ENCODE measurements at regions not wholly inside any gene's neighbourhood (a gene's known extent, or its start where the extent isn't known, plus 50 kb on each side); places are given as distances from the start of the nearest gene placed in this dataset.

DNA sequence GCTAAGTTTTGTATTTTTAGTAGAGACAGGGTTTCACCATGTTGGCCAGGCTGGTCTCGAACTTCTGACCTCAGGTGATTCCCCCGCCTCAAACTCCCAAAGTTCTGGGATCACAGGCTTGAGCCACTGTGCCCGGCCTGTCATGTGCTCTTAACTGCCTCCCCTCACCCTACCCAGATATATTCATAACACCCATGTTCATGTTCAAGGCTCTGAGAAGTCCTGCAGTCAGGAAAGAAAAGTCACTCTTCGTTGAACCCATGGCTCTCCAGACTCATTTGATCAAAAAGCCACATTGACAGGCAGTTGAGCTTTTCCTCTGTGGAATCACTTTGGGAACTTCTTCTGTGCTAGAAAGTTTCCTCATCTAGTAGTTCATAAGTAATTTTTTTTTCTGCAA, 545.5 kb upstream of the TBX3 start:
- Mint-ChIP-seq H3K27me3 (ENCODE audit: insufficient read depth, low read depth) (no peaks in the 10 kb centered on the region), H3K4me1 (no peaks in the 10 kb centered on the region), H3K36me3 (no peaks in the 10 kb centered on the region), H3K4me3 (no peak overlapping the region), H3K9me3 (no peaks in the 10 kb centered on the region), H3K27ac (no peak overlapping the region)
- Histone ChIP-seq H3K4me1 (peaks cover 5% of the 10 kb centered on the region), H2AFZ (replicated peaks) (no peak overlapping the region), H3K79me2 (ENCODE audit: low read depth) (no peaks in the 10 kb centered on the region), H3K27ac (no peak overlapping the region), H3K4me2 (no peak overlapping the region), H3K9ac (no peak overlapping the region), H3K27me3 (no peaks in the 10 kb centered on the region), H3K4me3 (no peak overlapping the region), H3F3A (ENCODE audit: low read depth) (no peaks in the 10 kb centered on the region), H3K9me3 (ENCODE audit: low read depth) (no peaks in the 10 kb centered on the region), H3K36me3 (no peaks in the 10 kb centered on the region), H4K20me1 (ENCODE audit: low read depth) (no peaks in the 10 kb centered on the region)
- no peak for TF ChIP-seq EZH2 (IDR thresholded peaks at IDR 0.05)
- DNase-seq (ENCODE audit: low spot score) = no peak

DNA sequence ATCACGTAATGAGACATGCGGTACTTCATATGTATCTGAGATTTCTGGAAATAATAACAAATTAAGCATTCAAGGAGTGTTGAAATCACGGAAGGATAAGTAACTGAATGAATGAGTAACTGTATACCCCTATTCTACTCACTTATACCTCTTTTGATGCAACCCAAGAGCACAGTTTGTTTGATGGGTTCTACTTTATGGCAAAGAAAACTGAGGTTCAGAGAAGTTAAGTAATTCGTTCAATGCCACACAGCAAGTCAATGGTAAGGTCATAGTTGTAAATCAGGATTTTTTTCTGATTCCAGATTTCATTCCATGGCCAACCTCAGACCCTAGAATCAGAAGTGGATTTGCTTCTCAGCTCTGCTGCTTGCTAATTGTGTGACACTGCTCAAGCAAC, 544.5 kb upstream of the TBX3 start:
- Histone ChIP-seq H3F3A (ENCODE audit: low read depth) (peaks cover 7% of the 10 kb centered on the region), H3K27ac (no peak overlapping the region), H3K79me2 (ENCODE audit: low read depth) (no peaks in the 10 kb centered on the region), H3K27me3 (no peaks in the 10 kb centered on the region), H3K9me3 (ENCODE audit: low read depth) (no peaks in the 10 kb centered on the region), H4K20me1 (ENCODE audit: low read depth) (no peaks in the 10 kb centered on the region), H3K9ac (no peak overlapping the region), H3K4me3 (no peak overlapping the region), H3K36me3 (no peaks in the 10 kb centered on the region), H2AFZ (replicated peaks) (no peak overlapping the region), H3K4me2 (no peak overlapping the region), H3K4me1 (peaks cover 14% of the 10 kb centered on the region)
- Mint-ChIP-seq H3K4me3 (no peak overlapping the region), H3K4me1 (peaks cover 8% of the 10 kb centered on the region), H3K9me3 (no peaks in the 10 kb centered on the region), H3K27ac (no peak overlapping the region), H3K36me3 (no peaks in the 10 kb centered on the region), H3K27me3 (ENCODE audit: insufficient read depth, low read depth) (no peaks in the 10 kb centered on the region)
- DNase-seq (ENCODE audit: low spot score) = no peak
- TF ChIP-seq, protein P1, sequence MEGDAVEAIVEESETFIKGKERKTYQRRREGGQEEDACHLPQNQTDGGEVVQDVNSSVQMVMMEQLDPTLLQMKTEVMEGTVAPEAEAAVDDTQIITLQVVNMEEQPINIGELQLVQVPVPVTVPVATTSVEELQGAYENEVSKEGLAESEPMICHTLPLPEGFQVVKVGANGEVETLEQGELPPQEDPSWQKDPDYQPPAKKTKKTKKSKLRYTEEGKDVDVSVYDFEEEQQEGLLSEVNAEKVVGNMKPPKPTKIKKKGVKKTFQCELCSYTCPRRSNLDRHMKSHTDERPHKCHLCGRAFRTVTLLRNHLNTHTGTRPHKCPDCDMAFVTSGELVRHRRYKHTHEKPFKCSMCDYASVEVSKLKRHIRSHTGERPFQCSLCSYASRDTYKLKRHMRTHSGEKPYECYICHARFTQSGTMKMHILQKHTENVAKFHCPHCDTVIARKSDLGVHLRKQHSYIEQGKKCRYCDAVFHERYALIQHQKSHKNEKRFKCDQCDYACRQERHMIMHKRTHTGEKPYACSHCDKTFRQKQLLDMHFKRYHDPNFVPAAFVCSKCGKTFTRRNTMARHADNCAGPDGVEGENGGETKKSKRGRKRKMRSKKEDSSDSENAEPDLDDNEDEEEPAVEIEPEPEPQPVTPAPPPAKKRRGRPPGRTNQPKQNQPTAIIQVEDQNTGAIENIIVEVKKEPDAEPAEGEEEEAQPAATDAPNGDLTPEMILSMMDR (IDR thresholded peaks at IDR 0.05) = no peak
- TF ChIP-seq EZH2phosphoT487 (IDR thresholded peaks at IDR 0.05) = no peak
- TF ChIP-seq EZH2 (IDR thresholded peaks at IDR 0.05) = no peak

DNA sequence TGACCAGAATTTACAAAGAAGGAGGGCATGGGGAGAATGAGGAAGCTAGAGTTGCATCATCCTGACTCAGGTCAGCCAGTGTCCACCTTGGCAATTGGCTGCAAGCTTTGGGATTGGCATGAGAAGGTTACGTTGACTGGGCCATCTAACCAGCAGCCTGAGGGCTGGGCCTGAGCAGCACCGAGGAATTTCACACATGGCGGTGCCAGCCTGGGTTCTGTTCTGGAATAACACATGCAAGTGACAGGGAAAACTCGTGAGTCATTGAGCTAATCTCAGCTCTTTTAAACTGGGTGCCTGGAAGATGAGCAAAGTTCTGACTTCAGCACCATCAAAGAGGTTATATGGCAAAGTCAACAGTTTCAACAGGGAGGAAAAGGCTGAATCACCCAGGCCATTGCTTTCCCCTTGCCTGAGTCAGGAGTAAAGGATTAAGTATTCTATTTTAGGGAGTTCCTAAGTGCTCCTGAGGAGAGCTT, 543.2 kb upstream of the TBX3 start:
- DNase-seq (ENCODE audit: low spot score) = no peak
- H3K27me3 ChIP-seq = no peaks in the 10 kb centered on the region
- H3K27me3 Mint-ChIP-seq (ENCODE audit: insufficient read depth, low read depth) = no peaks in the 10 kb centered on the region

DNA sequence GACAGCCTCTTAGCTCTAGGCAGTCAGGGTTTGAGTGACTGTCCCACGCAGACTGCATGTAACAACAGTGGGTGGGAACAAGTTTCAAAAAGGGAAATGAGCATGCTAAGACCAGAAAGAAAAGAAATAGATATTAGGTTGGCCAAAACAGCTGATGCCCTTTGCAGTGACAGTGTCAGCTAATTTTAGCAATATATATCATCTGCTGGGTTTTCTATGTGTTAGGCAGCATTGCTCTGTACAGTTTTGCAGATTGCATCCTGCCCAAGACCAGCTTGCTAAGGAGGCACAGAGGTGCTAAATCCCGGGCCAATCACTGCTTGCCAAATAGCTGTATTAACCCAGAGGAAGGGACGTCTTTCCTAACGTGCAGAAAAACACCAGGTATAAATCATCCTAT, 541.9 kb upstream of the TBX3 start:
- Mint-ChIP-seq H3K36me3 (no peaks in the 10 kb centered on the region), H3K4me3 (no peak overlapping the region), H3K4me1 (peaks cover 8% of the 10 kb centered on the region), H3K27ac (no peak overlapping the region), H3K27me3 (ENCODE audit: insufficient read depth, low read depth) (no peaks in the 10 kb centered on the region), H3K9me3 (no peaks in the 10 kb centered on the region)
- no peaks in the 10 kb centered on the region for H4K20me1 ChIP-seq (ENCODE audit: low read depth)
- H3K9ac ChIP-seq = no peak overlapping the region
- H3K27me3 ChIP-seq = no peaks in the 10 kb centered on the region
- peaks cover 22% of the 10 kb centered on the region for H3K4me1 ChIP-seq
- H3K36me3 ChIP-seq = no peaks in the 10 kb centered on the region
- no peak overlapping the region for H2AFZ ChIP-seq (replicated peaks)
- no peaks in the 10 kb centered on the region for H3K79me2 ChIP-seq (ENCODE audit: low read depth)
- H3K4me3 ChIP-seq = no peak overlapping the region
- DNase-seq (ENCODE audit: low spot score) = no peak
- no peak overlapping the region for H3K4me2 ChIP-seq
- H3K27ac ChIP-seq = no peak overlapping the region
- H3K9me3 ChIP-seq (ENCODE audit: low read depth) = no peaks in the 10 kb centered on the region
- H3F3A ChIP-seq (ENCODE audit: low read depth) = peaks cover 7% of the 10 kb centered on the region
- TF ChIP-seq, protein P1 (IDR thresholded peaks at IDR 0.05) = no peak
- TF ChIP-seq EZH2phosphoT487 (IDR thresholded peaks at IDR 0.05) (no peak), EZH2 (IDR thresholded peaks at IDR 0.05) (no peak)

More for the DNA sequence above, 543.2 kb upstream of the TBX3 start:
- Histone ChIP-seq H3K9me3 (ENCODE audit: low read depth) (no peaks in the 10 kb centered on the region), H3K27ac (no peak overlapping the region), H3K4me1 (peaks cover 22% of the 10 kb centered on the region), H4K20me1 (ENCODE audit: low read depth) (no peaks in the 10 kb centered on the region), H3K9ac (no peak overlapping the region), H3K4me2 (no peak overlapping the region), H3K36me3 (no peaks in the 10 kb centered on the region), H3F3A (ENCODE audit: low read depth) (peaks cover 7% of the 10 kb centered on the region), H3K4me3 (no peak overlapping the region), H2AFZ (replicated peaks) (no peak overlapping the region), H3K79me2 (ENCODE audit: low read depth) (no peaks in the 10 kb centered on the region)
- no peaks in the 10 kb centered on the region for H3K36me3 Mint-ChIP-seq
- H3K4me3 Mint-ChIP-seq = no peak overlapping the region
- no peak overlapping the region for H3K27ac Mint-ChIP-seq
- H3K9me3 Mint-ChIP-seq = no peaks in the 10 kb centered on the region
- peaks cover 8% of the 10 kb centered on the region for H3K4me1 Mint-ChIP-seq
- TF ChIP-seq EZH2phosphoT487 (IDR thresholded peaks at IDR 0.05) (no peak), EZH2 (IDR thresholded peaks at IDR 0.05) (no peak)
- TF ChIP-seq, protein P1 (IDR thresholded peaks at IDR 0.05) = no peak
